AML-193 (cell line): ENCODE measurements at regions not wholly inside any gene's neighbourhood (a gene's known extent, or its start where the extent isn't known, plus 50 kb on each side); places are given as distances from the start of the nearest gene placed in this dataset.
"Not testable (repeated sequence)": the region's sequence is repeated elsewhere in the genome, so short reads cannot be mapped to it uniquely, and the experiment has no call there.

Experiments used
- DNase-seq, 2 experiments: peaks; one replicate each; lab custom pipeline; 2025; lab: John Stamatoyannopoulos, UW

DNA sequence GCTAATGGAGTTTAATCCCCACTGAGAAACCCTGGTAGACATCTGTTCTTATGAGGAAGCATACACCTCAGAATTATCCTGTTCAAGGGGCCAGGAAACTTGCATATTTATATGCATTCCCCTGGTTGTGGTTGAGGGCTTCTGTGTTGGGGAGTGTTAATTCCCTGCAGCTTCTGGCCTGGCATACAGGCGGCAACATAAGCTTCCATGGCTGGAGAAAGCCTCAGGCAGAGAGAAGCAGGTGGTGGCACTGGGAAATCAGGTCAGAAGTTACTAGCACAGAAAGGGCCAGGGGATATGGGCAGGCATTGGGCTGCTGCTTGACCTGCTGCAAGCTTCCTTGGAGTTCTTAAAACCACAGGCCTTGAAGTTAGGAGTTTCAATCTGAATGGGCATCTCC, 166.1 kb upstream of the SEMA6A start:
- no peak for DNase-seq

DNA sequence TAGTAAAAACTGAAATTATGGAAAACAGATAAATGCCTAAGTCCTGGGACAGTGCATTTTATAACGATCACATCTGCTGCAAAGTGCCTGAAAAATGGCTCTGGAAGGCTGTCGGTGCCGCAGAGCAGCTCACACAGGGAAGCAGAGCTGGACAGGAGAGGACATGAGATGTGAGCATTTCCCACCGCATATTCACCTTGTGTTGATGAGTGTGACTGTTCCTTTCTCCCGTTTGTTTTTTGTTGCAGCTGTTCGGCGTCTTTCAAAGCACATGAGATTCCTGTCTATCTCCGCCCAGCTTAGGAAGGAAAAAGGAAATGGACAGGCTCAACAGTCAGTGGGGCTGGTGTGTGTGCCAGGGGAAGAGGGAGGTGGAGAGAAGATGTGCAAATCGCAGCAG, 164.9 kb upstream of the SEMA6A start:
- DNase-seq: no peak

DNA sequence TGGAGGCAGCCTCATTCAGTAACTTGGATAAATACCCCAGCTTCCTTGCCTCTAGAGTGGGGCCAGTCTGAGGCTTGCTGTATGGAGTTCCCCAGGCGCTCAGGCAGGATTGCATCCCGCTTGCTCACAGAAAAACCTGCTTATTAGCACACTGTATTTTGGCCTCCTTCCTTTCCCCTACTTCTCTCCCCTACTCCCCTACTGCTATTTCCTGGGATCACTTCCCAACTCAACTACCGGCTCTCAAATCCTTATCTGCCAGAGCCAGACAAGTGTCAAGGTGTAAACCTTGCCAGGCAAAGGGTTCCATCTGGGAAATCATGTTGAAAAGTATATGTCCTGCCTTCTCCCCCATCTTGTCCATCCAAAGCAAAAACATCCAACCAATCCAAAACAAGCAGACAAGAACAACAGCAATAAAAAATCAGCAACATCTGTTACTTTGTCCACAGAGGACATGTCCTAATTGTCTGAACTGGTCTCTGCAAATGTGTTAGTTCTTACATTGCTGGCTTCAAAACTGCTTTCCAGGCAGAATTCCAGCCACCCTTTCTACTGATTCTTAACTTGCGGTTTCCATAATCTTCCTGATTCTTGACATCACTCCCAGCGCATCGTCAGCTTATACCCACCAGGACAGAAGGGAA, 164.1 kb upstream of the SEMA6A start:
- no peak for DNase-seq

DNA sequence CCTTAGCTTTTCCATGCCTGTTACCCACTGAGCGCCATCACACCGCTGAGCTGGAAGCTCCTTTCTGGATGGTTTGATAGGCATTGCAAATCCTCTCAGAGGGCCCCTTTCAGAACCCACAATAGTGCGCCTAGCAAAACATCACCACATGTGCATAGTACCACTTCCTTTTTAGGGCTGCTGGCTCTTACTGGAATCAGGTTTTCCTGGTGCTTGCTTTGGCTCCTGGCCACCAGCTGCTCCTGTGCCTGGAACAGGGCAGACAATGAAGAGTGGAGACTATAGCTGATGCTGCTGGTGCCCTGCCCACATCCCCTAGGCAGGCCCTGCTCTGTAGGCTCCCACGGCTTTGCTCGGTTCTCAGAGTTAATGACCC, 163.6 kb upstream of the SEMA6A start:
- DNase-seq: no peak

DNA sequence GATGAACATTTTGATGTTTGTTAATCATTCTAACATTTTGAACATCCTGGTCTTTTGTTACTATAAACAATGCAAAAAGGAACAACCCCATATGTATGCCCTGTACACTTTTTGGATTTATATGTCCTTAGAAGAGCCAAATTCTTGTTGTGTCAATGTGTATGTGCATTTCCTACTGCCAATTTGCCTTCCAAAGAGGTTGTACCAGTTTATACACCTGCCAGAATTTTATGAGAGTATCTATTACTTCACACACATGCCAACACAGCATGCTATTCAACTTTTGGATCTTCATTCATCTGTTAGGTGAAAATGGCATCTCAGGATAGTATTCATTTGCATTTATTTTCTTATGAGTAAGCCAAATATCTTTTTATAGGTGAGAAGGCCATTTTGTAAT, 162.0 kb upstream of the SEMA6A start:
- DNase-seq: no peak

DNA sequence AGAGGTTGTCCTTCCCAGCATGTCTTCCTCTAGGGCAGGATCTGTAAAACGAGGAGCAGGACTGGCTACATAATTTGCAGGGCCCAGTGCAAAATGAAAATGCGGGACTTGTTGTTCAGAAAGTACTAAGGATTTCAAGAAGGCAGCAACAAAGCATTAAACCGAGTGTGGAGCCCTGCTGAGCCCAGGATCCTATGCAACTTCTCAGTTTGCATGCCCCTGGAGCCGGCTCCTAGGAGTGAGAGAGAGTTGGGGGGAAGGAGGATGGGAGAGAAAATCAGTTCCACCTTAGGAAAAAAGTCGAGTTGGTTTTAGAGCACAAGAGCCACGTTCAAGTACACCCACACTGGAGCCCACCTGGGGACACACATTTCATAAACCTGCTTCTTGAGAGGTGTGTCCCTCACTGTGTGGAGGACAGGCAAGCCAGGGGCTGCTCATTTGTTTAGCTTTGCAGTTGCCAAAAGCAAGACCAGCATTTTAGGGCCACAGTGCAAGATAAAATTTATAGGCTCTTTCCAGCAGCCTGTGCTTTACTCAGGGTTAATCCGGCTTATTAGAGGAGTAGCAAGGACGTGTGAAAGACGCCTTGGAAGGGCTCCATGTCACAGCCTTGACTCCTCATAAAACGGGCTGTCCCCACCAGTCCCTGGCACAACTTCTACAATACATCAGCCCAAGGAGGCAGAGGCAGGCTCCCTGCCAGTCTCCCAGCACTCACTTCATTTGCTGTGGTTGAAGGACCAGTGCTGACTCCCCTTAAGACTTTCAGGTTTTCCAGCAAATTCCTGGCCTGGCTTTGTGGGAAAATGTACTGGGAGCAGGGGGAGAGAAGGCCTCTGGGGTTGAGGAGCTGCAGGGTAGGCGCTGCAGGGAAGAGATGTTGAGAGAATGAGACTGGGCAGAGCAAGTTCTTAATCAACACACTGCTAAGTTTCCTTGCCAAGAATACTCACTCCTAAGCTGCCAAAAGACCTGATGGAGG, 159.7 kb upstream of the SEMA6A start:
- DNase-seq: no peak

DNA sequence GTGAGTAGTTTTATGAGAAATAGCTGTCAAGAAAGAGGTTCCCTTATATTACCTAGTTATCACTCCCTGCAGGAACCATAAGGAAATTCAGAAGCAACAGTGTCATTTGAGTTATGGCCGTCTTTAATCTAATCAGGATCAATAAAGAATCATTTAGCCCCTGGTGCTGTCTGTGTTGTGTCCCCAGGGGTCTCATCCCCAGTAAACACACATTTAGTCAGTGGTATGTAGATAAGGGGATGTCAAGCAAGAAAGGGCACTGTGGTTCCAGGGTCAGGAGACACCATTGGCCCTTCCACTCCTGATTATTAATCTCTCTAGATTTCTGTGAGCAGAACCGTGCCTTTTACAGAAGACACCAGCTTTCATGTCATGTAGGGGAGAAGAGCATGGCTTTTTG, 158.0 kb upstream of the SEMA6A start:
- DNase-seq: no peak

DNA sequence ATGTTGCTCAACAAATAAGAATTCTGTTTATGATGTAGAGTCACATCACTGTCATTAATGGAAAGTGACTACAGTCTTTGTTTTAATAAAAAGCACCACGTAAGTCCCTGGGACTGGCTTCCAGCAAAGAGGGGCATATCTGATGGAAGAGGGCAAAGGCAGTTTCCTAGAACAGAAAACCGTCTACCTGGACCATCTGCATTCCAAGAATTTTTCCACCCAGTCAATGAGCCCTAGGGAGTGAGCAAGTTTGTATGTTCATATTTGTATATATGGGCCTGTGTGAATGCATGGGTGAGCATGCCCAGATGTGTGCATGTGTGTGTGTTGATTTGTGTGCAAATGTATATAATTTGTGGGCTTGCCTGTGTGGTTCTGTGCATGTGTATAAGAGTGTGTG, 156.8 kb upstream of the SEMA6A start:
- no peak for DNase-seq

DNA sequence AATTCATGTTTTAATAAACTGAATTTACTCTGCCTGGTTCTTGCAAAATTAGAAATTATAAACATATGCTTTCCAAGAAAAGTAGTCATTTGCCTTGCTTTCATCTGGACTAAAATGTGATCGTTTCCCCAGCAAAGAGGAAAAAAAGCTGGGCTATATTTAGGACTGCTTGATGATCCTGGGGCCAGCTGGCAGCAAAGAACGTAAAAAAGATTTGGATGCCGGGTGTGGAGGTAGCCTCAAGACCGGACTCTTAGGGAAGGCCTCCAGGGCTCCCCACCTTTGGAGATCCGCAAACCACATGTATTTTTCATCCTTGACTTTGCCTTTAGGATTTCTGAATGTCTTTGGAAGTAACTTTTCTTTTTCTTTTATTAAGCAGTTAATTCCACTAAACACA, 156.1 kb upstream of the SEMA6A start:
- DNase-seq: no peak

DNA sequence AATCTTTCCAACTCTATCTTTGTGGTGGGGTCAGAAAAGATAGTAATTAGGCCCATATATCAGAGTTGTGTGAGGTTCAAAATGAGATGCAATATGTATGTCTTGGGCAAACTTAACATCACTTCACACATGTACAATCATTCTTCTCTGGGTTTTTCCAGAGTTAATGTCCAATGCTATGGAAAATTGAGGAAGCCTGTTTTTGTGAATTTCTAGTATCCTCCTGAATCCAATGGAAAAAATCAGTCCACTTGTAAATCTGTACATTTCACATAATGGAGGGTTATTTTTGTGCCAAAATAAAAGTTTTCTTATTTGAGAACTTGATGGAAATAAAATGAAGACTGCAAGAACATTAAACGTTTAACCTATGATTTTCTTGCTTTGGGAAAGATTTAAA, 155.6 kb upstream of the SEMA6A start:
- no peak for DNase-seq

DNA sequence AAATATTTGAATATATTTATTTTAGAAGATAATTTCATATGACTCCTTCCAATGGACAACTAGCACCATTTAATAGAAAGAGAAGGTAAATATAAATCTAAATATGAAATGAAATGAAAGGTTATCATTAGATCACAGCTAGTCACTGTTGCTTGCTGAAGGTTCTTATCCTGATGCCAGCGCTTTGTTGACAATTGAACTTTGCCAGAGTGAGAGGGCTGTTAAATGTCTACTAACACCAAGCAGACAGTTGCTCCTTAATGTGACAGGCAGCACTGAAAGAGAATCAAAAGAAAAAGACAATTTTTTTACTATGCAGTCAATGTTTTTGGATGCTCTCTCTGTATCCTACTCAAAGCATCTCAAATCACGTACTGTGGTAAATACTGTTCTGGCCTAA, 152.6 kb upstream of the SEMA6A start:
- DNase-seq: no peak

DNA sequence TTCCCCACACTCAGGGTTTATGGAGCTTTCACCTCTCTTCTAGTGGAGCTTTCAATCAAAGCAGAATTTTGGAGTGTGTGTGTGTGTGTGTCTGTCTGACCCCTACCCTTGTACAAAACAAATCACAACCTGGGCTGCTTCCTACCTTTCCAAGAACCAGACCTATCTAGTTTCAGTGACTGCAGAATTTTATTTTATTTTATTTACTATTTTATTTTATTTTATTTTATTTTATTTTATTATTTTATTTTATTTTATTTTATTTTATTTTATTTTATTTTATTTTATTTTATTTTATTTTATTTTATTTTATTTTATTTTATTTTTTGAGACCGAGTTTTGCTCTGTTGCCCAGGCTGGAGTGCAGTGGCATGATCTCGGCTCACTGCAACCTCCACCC, 151.6 kb upstream of the SEMA6A start:
- not testable (repeated sequence) for DNase-seq

DNA sequence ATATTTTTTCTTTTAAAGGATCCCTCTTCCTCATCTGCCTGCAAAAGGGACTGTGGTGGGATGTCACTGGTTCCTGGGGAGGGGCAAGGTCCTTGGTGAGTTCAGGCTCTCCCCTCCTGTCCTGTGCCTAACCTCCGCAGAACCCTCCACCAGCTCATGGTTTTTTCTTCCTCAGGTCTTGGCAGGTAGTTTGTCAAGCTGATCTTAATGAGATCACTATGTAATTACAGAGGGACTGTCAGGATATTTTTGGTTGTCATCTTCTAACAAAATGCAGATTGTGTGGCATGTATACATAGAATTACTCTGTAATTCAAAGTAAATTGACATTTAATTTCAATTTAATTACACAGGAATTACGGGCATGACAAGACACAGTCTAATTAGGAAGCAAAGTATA, 150.3 kb upstream of the SEMA6A start:
- no peak for DNase-seq

DNA sequence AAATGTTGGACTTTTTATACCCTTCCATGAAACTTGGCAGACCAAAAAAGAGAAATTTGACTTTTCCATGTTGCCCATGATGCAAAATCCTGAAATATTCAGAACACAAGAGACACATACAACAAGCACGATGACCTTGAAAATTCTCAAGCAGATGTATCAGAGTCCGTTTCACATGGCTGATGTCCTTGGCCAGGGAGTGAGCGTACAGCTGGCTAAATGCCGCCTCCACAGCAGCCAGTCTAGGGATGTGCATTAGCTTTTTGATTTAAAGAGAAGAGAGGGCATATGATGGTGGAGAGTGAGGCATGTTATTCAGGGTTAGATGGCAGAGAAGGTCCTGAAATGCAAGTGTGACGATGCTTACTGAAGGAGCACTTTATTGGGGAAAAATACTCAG, 148.0 kb upstream of the SEMA6A start:
- DNase-seq: no peak

DNA sequence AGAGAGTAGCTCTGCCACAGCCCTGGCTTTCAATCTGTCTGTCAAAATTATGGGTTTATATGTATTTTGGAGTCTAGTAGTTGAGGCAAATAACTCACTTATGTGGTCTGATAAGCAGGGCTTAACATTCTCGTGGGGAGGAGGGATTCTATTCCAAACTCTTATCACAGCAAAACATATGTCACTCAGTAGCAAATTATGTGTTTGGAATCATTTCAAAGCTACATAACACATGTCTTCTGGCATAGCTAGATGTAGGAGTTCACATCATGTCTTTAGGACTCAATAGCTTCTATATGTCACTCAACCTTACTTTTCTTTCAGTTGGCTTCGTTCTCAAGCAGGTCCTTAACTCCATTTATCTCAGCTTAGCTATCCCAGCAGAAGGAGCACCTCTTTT, 144.5 kb upstream of the SEMA6A start:
- DNase-seq: no peak

DNA sequence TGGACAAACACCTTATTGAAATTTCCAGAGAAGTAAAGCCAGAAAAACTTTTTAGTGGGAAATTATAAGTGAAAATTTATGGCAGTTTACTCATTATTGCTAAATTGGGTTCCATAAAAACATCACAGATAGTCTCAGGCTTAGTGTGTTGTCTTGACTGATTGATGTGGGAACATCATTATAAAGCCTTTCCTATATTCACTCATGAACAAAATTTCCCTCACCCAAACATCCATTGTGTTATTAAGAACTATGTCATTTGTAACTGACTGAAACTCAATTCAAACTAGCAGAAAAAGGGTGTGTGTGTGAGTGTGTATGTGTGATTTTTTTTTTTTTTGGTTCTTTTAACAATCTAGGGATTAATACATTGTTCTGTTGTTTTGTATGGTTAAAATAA, 143.7 kb upstream of the SEMA6A start:
- no peak for DNase-seq

DNA sequence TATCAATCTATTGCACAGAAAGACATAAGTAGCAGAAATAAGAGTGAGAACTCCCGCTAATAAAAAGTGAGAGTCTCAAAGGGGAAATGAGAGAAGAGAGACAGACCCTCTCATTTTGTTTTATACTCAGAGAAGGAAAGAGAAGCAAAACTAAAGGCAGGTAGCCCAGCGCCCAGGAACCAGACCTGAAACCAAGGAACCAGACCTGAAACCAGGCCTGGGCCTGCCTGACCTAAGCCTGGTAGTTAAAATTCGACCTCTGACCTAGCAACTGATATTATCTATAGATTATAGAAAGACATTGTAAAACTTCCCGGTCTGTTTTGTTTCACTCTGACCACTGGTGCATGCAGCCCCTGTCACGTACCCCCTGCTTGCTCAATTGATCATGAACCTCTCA, 134.5 kb upstream of the SEMA6A start:
- no peak for DNase-seq

DNA sequence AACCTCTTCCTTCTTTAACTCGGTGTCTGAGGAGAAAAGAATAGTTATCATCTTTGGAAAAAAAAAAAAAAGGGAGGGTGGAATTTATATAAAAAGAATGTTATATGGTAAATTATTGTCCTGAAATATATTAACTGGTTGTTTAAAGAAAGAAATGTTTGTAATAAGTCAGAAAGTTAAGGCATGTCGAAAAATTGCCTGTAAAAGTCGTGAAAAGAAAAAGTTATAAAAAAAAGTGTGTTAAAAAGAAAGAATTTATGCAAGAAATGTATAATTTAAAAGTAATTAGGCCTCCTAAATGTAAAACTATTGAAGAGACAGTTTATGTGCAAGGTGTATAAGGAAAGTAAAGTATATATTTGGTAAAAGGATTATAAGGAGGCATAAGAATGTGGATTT, 130.5 kb upstream of the SEMA6A start:
- not testable (repeated sequence) for DNase-seq

DNA sequence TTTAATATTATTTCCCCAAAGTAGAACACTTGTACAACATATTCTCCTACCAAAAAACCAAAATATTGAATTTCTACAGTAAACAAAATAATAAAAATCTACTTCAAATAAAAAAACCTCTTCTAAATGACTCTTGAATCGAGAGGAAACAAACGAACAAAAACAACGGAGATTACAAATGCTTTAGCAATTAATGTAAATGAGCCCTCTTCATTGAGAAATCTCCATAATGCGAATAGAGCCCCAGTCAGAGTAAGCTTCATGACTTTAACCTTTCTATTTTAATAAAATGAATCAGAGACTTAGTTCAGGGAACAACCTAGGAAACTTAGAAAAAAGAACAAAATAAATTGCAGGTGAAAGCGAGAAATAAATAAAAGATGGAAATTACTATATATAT, 129.3 kb upstream of the SEMA6A start:
- no peak for DNase-seq

DNA sequence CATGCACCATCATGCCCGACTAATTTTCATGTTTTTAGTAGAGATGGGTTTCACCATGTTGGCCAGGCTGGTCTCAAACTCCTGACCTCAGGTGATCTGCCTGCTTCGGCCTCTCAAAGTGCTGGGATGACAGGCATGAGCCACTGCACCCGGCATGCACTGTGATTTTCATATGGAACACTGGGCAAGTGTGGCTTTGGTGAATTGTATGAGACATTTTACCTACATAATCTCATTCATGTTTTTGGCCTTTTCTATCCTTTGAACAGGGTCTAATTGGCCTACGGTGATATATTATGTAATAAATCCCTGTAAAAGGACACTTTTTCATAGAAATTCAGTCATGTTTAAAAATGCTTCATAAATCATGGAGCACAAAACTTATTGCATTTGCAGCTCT, 128.7 kb upstream of the SEMA6A start:
- DNase-seq: no peak

DNA sequence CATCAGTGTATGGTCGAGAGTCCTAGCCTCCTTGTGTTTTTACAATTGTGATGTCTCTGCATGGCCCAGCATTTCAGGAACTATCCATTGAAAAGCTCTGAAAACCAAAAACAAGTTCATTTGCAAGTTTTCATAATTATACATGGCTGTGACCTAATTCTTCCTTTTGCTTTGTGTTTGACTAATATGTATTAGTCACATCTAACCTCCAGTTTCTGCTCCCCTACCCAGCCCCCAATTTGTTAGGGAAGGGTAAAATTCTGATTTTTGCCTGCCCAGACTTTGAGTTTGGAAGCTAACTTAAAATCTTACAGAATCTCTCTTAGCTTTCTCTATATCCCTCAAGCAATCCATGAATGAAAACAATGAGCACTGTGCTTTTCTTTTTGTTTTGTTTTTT, 128.2 kb upstream of the SEMA6A start:
- DNase-seq: no peak

DNA sequence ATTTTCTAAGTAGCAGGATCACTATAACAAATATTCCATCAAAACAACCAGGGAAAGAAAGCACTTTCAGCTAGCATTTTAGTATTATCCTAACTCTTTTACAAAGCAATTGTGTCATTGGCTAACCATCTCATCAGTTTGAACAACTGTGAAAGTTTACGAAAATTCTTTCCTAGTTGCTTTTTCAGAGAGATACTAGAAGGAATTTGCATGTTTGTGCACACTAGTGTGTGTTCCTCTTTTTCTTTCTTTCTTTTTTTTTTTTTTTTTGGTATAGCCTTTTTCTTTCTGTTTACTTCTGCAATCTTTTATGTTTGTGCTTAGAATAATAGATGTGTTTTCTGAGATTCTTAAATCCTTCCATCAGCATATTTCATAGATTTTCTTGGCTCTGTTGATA, 124.7 kb upstream of the SEMA6A start:
- no peak for DNase-seq

DNA sequence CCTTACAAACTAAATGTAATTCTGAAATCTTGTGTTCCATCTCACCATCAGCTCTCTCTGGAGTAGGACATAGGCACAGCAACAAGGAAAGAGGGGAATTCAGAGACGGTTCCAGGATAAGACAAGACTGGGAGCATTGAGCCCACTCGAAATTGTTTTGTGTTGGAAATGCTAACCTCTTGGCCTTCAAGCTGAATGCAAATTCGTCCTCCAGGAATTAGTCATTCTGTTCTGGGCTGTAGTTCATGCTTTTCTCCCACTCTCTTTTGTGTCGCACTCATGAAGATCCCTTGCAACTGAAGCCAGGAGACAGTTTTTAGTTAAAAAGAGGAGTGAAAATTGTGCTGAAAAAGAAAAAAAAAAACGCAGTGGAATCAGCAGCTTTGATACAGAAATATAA, 121.7 kb upstream of the SEMA6A start:
- no peak for DNase-seq

DNA sequence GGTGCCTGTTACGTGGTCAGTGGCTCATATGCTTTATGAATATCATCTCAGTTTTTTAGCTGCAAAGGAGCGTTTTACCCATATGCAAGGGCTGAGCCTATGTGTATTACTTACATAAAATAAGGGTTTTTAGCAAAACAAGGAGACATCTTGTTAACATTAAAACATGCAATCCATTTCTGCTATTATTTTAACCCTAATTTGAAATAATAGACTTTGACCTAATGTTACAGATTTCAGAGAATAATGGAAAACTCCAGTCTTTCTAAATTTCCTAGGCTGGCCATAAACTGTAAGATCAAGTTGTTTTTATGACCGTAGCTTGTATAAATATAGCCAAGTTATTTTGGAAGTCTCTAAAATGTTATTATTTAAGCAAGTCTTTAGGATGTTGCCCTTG, 121.1 kb upstream of the SEMA6A start:
- no peak for DNase-seq
